Embryonic facial prominence (tissue), 1 donor: ENCODE measurements at regions not wholly inside any gene's neighbourhood (a gene's known extent, or its start where the extent isn't known, plus 50 kb on each side); places are given as distances from the start of the nearest gene placed in this dataset.

ENCODE experiments used
- DNase-seq: peaks from one replicate; pipeline ENCODE4 v3.0.0-alpha.2; 2016; ENCODE audit errors: extremely low spot score

DNA sequence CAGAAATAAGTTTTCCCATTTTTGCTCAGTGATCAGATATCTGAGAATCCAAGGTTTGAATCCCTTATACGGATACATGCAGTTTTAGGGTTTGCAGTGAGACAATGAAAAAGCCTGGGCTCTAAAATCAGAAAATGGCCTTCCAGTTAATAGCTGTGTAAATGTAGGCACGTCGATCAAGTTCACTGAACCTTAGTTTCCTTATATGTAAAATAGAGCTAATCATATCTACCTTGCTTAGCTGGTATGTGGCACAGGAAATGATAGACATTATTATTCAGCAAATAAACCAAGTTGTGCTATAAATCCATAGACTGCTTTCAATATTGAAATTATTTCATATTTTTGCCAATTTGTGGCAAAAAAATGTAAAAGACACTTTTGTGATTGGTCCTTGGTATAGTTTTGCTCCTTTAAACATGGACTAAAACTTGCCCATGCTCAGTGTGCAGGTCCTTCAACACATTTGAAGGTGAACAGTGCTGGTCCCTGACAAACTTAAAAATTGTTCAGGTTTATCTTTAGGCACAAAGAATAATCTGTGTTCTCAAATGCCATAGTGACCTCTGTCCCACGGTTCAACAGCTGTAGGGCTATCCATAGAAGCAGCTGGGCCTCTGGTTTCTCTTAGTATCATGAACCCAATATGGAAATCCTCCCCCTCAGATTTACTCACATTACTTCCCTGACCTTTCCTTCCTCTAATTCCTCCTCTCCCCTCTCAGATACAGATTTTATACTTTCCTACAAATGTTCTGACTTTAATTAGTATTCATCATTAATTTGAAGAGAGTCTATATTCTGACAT is 51.0 kb downstream of the CCDC54 start:
- no peak for DNase-seq

DNA sequence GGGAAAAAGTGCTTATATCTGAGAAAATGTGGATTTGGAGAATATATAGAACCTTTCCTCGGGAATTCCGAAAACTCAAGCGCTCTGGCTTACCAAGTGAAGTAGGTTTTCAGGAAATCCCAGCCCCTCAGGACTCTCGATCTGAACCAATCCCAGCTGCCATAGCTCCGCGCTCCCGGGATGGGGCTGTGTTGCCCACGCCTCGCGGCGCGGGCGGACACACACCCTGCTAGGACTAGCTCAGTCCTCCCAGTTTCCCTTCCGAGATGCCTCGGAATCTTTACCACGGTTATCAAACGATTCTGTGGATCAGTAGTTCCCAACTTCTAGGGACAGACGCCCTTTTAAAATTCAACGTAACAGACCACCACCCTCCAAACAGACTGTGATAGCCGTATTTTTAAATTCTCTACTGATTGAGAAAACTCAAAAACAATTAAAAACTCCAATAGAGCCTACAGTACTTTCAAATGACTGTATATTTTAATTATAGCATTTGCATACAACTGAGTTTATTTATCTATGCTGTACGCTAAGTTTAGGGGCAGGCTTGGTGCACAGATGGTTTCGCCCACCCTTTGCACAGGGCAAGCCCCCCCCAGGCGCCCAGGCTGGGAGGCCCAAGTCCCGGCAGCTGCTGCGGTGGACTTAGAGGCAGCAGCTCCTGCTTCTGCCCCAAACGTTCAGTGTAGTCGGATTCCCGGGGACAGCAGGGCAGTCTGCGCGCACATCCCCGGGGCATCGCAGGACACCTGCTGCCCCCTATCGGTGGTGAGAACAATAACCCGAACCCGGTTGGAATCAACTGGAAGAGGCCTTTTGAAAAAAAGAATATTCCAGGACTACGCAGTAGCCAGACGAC is 52.3 kb downstream of the CCDC54 start:
- DNase-seq, result peak; percentile 61

DNA sequence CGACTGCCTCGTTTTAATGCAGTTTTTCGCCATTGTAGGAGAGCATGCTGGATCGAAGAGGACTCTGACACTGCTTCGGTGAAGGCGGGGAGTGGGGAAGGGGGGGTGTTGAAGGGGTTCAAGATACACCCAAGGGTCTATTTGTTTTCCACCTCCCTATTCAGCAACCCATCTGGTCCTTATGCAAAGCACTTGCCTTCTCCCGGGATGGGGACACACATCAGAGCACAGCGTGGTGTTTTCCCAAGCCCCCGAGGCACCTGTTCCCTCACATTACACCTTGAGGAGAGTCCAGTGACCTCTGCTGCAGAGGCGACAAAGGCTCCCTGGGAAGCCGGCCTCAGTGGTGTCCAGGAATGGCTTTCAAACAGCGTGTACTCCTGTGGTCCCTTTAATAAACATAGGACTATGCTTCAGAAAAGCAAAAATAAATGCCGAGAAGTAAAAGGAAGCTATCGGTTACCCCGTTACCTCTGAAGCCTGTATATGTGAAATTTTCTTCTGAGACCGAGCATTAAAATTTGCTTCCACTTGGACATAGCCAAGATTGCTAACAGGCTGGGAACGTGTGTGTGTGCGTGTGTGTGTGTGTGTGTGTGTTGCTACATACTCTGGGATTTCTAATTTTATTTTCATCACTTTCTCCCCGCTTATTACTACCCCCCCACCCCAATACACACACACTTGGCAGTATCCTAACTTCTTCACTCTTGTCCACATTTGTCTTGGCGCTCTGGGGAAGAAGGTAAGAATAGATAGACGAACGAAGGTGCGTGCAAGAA is 53.2 kb downstream of the CCDC54 start:
- DNase-seq, result no peak

DNA sequence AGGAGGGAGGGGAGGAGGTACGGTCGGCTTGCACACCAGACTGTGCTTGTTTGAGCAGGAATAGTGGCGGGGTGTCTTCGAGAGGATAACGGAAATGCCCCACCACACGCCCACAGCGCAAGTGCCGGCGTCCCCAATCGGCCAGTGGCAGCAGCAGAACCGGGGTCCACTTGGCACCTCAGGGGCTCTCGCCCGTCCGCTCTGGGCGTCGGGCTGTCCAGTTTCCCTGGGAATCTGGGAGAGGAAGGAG is 53.7 kb downstream of the CCDC54 start:
- peak; percentile 63 for DNase-seq

DNA sequence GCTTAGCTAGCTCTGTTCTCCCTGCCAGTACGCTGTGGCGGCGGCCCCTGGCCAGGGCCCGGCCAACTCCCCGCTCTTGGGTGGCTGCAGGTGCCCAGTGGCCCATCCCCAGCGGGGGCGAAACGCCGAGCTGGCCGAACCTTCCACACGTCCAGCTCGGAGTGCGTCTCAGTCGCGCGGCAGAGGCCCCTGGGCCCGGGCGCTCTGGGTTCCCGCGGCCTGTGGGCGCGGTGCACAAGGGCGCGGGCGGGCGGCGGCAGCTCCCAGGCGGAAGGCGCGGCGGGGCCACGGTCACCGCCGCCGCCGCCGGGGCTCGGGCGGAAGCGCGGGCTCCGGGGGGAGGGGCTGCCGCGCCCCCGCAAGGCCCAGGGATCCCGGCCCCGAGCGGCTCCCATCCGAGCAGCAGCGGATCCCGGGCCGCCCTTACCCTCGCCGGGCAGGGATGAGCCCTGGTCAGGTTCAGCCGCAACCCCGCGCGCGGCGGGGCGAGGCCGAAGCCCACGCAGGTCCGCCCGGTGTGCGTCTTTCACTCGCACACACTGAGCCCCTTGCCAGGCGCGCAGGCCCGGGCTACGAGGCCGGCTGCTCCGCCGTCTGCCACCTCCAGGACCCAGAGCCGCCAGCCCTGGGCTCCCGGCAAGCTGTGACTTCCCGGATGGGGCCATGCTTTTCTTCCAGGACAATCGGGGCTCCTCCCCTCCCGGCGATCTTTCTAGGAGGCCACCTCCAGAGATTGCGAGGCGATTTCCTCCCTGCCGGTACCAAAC is 54.2 kb downstream of the CCDC54 start:
- no peak for DNase-seq

GRCh38 chr3:107432013-107432515 is 54.8 kb downstream of the CCDC54 start:
- no peak for DNase-seq

- no peak for DNase-seq
Observed at GRCh38 chr3:107432646-107433045, 55.4 kb downstream of the CCDC54 start.

DNA sequence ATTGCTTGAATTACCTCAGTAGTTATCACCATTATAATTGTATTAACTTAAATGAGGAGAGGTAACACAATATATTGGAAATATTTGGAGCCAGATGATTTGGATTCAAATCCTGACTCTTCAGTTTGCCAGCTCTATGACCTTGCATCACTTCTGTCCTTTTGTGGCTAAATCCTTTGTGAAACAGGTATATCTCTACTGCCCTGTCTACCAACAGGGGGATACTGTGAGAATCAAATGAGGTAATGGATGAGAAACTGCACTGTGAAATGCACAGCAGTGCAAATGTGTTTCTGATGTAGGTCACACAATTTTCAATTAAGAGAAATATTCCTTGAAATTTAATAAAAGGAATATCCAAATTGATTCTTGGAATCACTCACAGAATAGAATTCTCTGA is 58.8 kb downstream of the CCDC54 start:
- DNase-seq, result no peak

GRCh38 chr3:107438671-107439070 is 61.4 kb downstream of the CCDC54 start:
- no peak for DNase-seq

DNA sequence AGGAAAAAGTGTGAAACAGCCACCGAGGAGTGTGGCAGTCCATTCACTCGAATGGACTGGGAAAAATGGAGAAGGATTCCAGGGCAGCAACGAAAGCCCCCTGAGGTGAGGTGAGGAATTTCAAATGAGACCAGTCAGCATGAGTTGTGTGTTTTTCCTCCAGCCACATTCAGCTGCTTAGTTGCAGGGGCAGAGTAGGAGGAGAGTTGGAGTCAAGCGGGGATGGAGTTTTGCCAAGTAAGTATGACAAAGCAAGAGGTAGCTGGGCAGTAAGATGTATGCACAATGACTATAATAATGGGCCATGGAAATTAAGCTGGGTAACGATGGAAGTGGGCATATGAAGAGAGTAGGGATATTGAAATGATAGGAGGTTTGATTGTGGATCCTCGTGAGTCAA is 64.4 kb downstream of the CCDC54 start:
- no peak for DNase-seq

GRCh38 chr3:107443461-107443860 is 66.2 kb downstream of the CCDC54 start:
- no peak for DNase-seq

DNA sequence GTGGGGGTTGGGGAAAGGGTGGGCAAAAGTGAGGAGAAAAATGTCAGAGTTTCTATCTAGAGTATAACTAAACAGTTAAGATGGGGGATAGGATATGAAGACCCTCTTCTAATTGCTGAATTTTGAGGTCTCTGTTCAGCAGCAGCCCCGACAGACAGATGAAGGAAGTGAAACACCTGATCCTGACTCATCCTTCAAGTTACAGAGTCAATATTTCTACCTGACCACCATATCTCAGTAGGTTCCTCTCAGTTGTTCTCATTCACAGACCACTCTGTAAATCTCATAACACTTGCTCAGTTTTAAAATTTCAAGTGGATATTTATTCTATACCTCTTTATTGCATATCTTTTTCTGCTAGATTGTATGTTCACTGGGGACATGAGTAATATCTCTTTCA is 69.5 kb downstream of the CCDC54 start:
- no peak for DNase-seq

DNA sequence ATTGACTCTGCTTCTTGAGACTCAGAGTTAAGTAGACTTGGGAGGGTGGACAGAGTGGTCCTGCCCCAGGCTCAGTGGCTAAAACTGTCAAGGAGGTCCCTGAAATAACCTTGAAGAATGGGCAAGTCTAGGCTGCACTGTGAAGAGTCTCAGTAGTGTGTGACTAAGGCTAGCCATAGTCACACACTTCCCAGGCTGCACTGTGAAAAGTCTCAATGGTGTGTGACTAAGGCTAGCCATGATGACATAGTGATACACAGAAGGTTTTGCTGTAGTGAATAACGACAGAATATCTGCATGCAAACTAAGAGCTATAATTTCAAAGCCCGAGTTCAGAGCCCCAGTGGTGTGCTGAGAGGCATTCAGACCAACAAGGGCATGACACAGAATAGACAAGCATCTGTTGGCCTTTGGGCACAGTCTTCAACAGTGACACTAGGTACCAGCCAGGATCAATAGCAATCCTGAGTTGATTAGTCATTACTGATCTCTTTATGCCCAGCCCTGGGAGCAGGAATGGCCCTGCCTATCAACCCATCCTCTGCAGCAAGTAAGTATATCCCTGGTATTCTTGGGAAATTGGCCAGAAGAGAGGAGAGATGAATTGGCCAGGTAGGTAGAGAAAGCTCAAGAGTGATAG is 72.4 kb upstream of the BBX start:
- no peak for DNase-seq

GRCh38 chr3:107452436-107452835 is 70.3 kb upstream of the BBX start:
- no peak for DNase-seq

DNA sequence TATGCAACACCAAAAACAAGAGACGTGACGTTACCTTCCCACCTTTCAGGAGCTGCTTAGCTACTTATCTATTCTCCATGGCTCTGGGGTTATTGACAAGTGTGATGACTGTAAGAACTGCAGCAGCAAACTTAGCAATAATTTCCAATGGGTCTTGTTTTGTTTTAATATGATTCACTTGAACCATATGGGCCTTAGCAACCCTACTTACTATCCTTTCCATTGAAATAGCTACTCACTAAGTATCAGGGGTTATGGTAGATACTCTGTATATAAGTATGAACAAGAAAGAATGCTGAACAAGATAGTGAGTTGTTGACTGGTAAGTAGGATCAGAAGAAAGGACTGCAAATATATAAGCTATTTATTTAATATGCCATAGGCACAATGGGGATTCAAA is 69.3 kb upstream of the BBX start:
- DNase-seq, result no peak

DNA sequence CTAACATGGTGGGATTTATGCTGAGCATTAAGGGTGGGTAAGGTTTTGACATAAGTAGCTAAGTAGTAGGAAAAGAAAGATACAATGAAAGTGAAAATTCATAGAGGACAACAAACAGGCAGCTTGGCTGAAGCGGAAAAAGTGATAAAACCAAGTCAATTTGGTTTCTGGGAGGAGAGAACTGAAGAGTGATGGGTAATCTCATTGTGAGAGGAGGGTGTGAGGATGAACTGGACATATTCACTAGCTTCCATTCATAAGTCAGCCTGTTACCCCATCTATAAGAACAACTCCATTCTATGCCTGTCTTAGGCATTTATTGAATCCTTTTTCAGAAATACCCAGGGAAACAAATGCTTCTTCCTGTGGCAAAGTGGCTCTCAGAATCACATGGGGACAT is 67.1 kb upstream of the BBX start:
- DNase-seq, result no peak

DNA sequence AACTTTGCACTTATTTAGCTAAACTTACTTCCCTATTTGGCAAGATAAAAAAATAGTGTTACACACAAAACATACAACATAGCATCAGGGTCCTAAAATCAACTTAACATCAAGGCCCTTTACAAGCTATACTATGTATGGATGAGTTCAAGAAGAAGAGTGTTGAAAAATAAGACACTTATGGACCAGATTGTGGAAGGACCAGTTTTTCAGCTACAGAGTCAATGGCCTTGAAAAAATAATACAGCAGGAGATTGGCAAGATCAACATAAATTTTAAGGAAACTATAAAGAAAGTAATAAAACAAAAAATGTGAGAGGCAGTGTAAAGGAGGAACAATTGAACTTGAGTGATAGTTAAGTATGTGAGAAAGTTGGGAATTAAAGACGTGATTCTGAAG is 66.3 kb upstream of the BBX start:
- no peak for DNase-seq

GRCh38 chr3:107458871-107459270 is 63.9 kb upstream of the BBX start:
- DNase-seq, result no peak

GRCh38 chr3:107461721-107462120 is 61.0 kb upstream of the BBX start:
- no peak for DNase-seq

DNA sequence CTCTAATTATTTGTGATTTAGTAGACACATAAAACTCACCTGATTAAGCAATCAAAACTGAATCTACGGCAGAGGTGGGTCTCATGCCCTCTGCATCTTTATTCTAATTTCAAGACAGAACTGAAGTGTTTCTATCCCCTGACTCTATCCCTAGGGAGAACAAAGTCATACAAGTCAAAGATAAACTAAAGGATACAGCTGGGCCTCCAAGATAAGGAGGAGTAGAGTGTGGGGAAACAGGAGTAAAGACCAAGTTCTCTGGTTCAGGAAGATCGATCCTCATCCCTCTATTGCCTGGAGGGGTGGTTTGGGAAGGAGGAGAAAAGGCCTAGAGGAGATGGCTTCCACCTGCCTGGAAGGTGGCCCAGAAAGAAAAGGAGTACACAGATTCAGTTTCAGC is 58.7 kb upstream of the BBX start:
- DNase-seq, result no peak

GRCh38 chr3:107465064-107465631 is 57.6 kb upstream of the BBX start:
- no peak for DNase-seq
